ENCODE measurements at regions not wholly inside any gene's neighbourhood (a gene's known extent, or its start where the extent isn't known, plus 50 kb on each side); places are given as distances from the start of the nearest gene placed in this dataset.

- no peak overlapping the region for H3K9ac ChIP-seq (ENCODE audit: low read length)
- H3K9me3 ChIP-seq (ENCODE audit: control insufficient read depth in 1 of 2, insufficient read depth in 1 of 2, low read depth in 1 of 2, low read length in 2 of 2) = no peaks in the 10 kb centered on the region
- RAD21 ChIA-PET (ENCODE audit: low non-redundant PET in 1 of 2, low total read pairs in 2 of 2, uncharacterized antibody in 2 of 2, unreplicated experiment in 2 of 2) = no interaction called here
- no peak overlapping the region for H3K27ac ChIP-seq (ENCODE audit: low read depth, low read length)
- no peak for ATAC-seq
- no peaks in the 10 kb centered on the region for H3K36me3 ChIP-seq (ENCODE audit: control insufficient read depth in 1 of 2, insufficient read depth in 2 of 2, low read length in 2 of 2)
- H3K79me2 ChIP-seq (ENCODE audit: insufficient read depth, low read length) = no peaks in the 10 kb centered on the region
- intact Hi-C loops (cut with micrococcal nuclease) = no loop called here
- H3K27me3 ChIP-seq (ENCODE audit: insufficient read depth, low read length) = no peaks in the 10 kb centered on the region
- CTCF ChIA-PET = no interaction called here
- no TSS peak for BruUV-seq (replicated peaks)
- no peak for DNase-seq (ENCODE audit: low read depth, low spot score)
- no peak overlapping the region for H3K4me2 ChIP-seq (ENCODE audit: low read length)
- no peaks in the 10 kb centered on the region for H3K4me1 ChIP-seq (ENCODE audit: control insufficient read depth in 1 of 2, insufficient read depth in 2 of 2, low read length in 2 of 2)
- no peaks in the 10 kb centered on the region; the same call in 1 of the 2 replicates for H3K9me2 ChIP-seq (ENCODE audit: insufficient read depth)
- POLR2A ChIA-PET = no interaction called here
- TF ChIP-seq ELF1 (IDR thresholded peaks at IDR 0.05; ENCODE audit: borderline replicate concordance, low read depth) (no peak), EGR1 (IDR thresholded peaks at IDR 0.05; ENCODE audit: low read depth) (no peak), SP1 (IDR thresholded peaks at IDR 0.05; ENCODE audit: low read depth) (no peak), ZNF274 (IDR thresholded peaks at IDR 0.05; ENCODE audit: low read depth, low read length) (no peak), SRF (IDR thresholded peaks at IDR 0.05; ENCODE audit: low read depth) (no peak), ZFX (IDR thresholded peaks at IDR 0.05) (no peak), CBX3 (IDR thresholded peaks at IDR 0.05; ENCODE audit: low read depth) (no peak), FOSL1 (IDR thresholded peaks at IDR 0.05; ENCODE audit: low read depth) (no peak), EZH2phosphoT487 (IDR thresholded peaks at IDR 0.05; ENCODE audit: borderline replicate concordance) (no peak), CEBPB (IDR thresholded peaks at IDR 0.05; ENCODE audit: low read depth) (no peak), POLR2A (IDR thresholded peaks at IDR 0.05; ENCODE audit: borderline replicate concordance, extremely low read depth, insufficient read depth, insufficient read length) (no peak), REST (IDR thresholded peaks at IDR 0.05; ENCODE audit: low read depth) (no peak), RAD21 (IDR thresholded peaks at IDR 0.05; ENCODE audit: low read depth) (no peak), TCF7L2 (IDR thresholded peaks at IDR 0.05; ENCODE audit: borderline replicate concordance, extremely low read depth, insufficient read depth, insufficient read length) (no peak), SIN3A (IDR thresholded peaks at IDR 0.05; ENCODE audit: low read depth) (no peak)
- TF ChIP-seq, protein P1, sequence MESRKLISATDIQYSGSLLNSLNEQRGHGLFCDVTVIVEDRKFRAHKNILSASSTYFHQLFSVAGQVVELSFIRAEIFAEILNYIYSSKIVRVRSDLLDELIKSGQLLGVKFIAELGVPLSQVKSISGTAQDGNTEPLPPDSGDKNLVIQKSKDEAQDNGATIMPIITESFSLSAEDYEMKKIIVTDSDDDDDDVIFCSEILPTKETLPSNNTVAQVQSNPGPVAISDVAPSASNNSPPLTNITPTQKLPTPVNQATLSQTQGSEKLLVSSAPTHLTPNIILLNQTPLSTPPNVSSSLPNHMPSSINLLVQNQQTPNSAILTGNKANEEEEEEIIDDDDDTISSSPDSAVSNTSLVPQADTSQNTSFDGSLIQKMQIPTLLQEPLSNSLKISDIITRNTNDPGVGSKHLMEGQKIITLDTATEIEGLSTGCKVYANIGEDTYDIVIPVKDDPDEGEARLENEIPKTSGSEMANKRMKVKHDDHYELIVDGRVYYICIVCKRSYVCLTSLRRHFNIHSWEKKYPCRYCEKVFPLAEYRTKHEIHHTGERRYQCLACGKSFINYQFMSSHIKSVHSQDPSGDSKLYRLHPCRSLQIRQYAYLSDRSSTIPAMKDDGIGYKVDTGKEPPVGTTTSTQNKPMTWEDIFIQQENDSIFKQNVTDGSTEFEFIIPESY (IDR thresholded peaks at IDR 0.05; ENCODE audit: extremely low read depth, insufficient replicate concordance, low read length) = no peak
- H2AFZ ChIP-seq (ENCODE audit: low read depth, low read length, poor library complexity, severe bottlenecking) = no peak overlapping the region
- no peaks in the 10 kb centered on the region for H4K20me1 ChIP-seq (ENCODE audit: insufficient read depth)
- no peak overlapping the region for H3K4me3 ChIP-seq (replicated peaks in 1 of 2; ENCODE audit: low read depth in 1 of 2, low read length in 2 of 2)
Measured at GRCh38 chr5:88544136-88544645, 275.5 kb upstream of the TMEM161B start.
